Progenitor cell of endocrine pancreas (in vitro differentiated cells): ENCODE measurements at regions not wholly inside any gene's neighbourhood (a gene's known extent, or its start where the extent isn't known, plus 50 kb on each side); places are given as distances from the start of the nearest gene placed in this dataset.

Source experiments
- DNase-seq: peaks from one replicate; pipeline ENCODE4 v3.0.0; 2021; ENCODE audit warnings: low spot score; ENCODE audit not compliant: unreplicated experiment
- H3K27ac Mint-ChIP-seq: 2 replicates; pipeline ENCODE4 v1.8.0; 2021; ENCODE audit warnings: mild to moderate bottlenecking, moderate library complexity, mixed read lengths
- H3K27me3 Mint-ChIP-seq: 2 replicates; pipeline ENCODE4 v1.8.0; 2021; ENCODE audit warnings: mixed read lengths
- H3K36me3 Mint-ChIP-seq: 2 replicates; pipeline ENCODE4 v1.8.0; 2022; ENCODE audit warnings: mixed read lengths; ENCODE audit not compliant: insufficient read depth
- H3K4me1 Mint-ChIP-seq: 2 replicates; pipeline ENCODE4 v1.8.0; 2021; ENCODE audit warnings: low read depth, mixed read lengths
- H3K4me3 Mint-ChIP-seq: 2 replicates; pipeline ENCODE4 v1.8.0; 2021; ENCODE audit warnings: low read depth, mild to moderate bottlenecking, moderate library complexity, mixed read lengths
- H3K9me3 Mint-ChIP-seq: 2 replicates; pipeline ENCODE4 v1.8.0; 2021; ENCODE audit warnings: low read depth, mixed read lengths
- CTCF ChIP-seq: fragments of 200-600 bp; sonication (generic); IDR thresholded peaks from one replicate; pipeline ENCODE4 v1.5.0; 2021; ENCODE audit warnings: antibody characterized with exemption, mild to moderate bottlenecking; ENCODE audit not compliant: unreplicated experiment

- H3K4me3 Mint-ChIP-seq: no peak overlapping the region
- no peaks in the 10 kb centered on the region for H3K9me3 Mint-ChIP-seq
- no peak for DNase-seq
- H3K27ac Mint-ChIP-seq: no peak overlapping the region
- no peaks in the 10 kb centered on the region for H3K4me1 Mint-ChIP-seq
- TF ChIP-seq CTCF: no peak
- H3K36me3 Mint-ChIP-seq: no peaks in the 10 kb centered on the region
- H3K27me3 Mint-ChIP-seq: no peaks in the 10 kb centered on the region
Measured at GRCh38 chr15:25967116-25967515, 104.0 kb upstream of the ATP10A start.

GRCh38 chr15:25965326-25965725 lies 102.2 kb upstream of the ATP10A start:
- no peaks in the 10 kb centered on the region for H3K4me1 Mint-ChIP-seq
- H3K9me3 Mint-ChIP-seq: no peaks in the 10 kb centered on the region
- TF ChIP-seq CTCF: no peak
- DNase-seq: no peak
- H3K27ac Mint-ChIP-seq: no peak overlapping the region
- no peaks in the 10 kb centered on the region for H3K36me3 Mint-ChIP-seq
- no peak overlapping the region for H3K4me3 Mint-ChIP-seq
- H3K27me3 Mint-ChIP-seq: no peaks in the 10 kb centered on the region

GRCh38 chr15:25960273-25960672 lies 97.1 kb upstream of the ATP10A start:
- TF ChIP-seq CTCF: no peak
- Mint-ChIP-seq H3K27ac (no peak overlapping the region), H3K9me3 (no peaks in the 10 kb centered on the region), H3K4me1 (no peaks in the 10 kb centered on the region), H3K36me3 (no peaks in the 10 kb centered on the region), H3K4me3 (no peak overlapping the region), H3K27me3 (peaks cover 11% of the 10 kb centered on the region)
- no peak for DNase-seq

GRCh38 chr15:25959100-25959499 lies 96.0 kb upstream of the ATP10A start:
- Mint-ChIP-seq H3K27ac (no peak overlapping the region), H3K27me3 (peaks cover 11% of the 10 kb centered on the region), H3K4me1 (no peaks in the 10 kb centered on the region), H3K9me3 (no peaks in the 10 kb centered on the region), H3K36me3 (no peaks in the 10 kb centered on the region), H3K4me3 (no peak overlapping the region)
- DNase-seq: no peak
- TF ChIP-seq CTCF: no peak

- Mint-ChIP-seq H3K27me3 (peaks cover 11% of the 10 kb centered on the region), H3K36me3 (no peaks in the 10 kb centered on the region), H3K4me1 (no peaks in the 10 kb centered on the region), H3K9me3 (peaks cover 4% of the 10 kb centered on the region), H3K4me3 (no peak overlapping the region), H3K27ac (no peak overlapping the region)
- DNase-seq: no peak
- no peak for TF ChIP-seq CTCF
Measured at GRCh38 chr15:25955628-25956027, 92.5 kb upstream of the ATP10A start.
